HG03460 (cell line): ENCODE measurements at regions not wholly inside any gene's neighbourhood (a gene's known extent, or its start where the extent isn't known, plus 50 kb on each side); places are given as distances from the start of the nearest gene placed in this dataset.
A peak's percentile ranks its signal among the peaks of the same experiment; 100 is the strongest.
"Not testable (repeated sequence)": the region's sequence is repeated elsewhere in the genome, so short reads cannot be mapped to it uniquely, and the experiment has no call there.

Experiments used
- ATAC-seq: cut with Tn5 transposase; IDR thresholded peaks from one replicate; pipeline ENCODE4 v1.9.1; 2021; ENCODE audit not compliant: unreplicated experiment

DNA sequence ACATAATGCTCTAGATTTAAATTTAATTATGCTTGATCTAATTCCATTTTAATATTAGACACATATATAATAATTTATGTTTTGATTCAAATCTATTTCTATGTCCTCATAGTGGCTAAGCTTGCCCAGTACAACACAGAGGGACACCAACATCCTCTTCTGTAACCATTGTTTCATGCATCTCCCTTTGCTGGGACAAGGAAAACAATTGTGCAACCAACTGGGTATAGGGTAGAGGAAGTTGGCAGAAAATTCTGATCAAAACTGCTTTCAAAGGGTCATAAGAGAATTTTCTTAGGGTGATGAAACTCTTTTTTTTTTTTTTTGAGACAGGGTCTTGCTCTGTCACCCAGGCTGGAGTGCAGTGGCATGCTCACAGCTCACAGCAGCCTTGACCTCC lies 121.4 kb upstream of the SGO1 start:
- no peak for ATAC-seq

DNA sequence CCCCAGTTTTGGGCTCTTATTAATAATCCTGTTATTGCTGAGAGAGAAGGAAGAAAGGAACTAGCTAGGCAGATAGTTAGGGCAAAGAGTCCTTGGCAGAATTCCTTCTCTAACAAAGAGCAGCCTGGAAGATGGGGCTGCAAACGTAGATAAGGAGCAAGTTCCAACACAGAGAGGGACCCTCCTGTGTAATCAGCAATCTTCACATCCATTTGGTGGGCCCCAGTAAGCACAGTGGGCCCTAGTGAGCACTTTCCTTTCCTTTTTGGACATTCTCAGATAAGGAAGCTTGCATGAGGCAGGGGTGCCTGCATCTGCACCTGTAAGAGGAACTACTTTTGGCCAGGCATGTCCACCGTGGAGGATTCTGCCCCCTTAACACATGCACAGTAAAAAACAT lies 119.6 kb upstream of the SGO1 start:
- ATAC-seq = no peak

DNA sequence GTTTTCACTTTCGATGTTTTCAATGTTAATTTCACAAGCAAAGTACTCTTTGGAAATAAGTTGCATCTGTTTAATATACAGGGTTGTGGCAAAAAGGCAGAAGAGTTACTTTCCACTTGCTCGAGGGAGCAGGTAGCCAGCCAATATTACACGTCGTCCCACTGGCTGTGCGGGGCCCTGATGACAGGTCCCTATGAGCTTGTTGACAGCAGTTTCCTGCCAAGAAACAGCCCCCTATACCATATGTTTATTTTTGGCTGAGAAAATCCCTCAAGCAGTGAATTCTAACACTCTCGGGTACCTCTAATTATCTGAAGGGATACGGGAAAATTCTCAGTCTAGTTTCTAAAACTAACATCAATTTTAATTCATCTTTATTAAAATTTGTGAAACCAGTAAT lies 116.8 kb upstream of the SGO1 start:
- ATAC-seq = no peak

DNA sequence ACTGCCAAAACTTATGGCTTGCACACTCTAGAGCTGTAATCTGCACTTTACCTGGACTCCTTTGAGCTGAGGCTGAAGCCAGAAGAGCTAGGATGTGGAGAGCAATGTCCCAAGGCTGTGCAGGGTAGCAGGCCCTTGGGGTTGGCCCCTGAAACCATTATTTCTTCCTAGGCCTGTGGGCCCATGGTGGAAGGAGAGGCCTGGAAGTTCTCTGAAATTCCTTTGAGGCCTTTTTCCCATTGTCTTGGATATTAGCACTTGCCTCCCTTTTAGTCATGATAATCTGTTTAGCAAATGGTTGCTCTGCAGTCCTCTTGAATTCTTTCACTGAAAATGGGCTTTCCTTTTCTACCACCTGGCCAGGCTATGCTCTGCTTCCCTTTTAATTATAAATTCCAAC lies 102.0 kb upstream of the SGO1 start:
- no peak for ATAC-seq

DNA sequence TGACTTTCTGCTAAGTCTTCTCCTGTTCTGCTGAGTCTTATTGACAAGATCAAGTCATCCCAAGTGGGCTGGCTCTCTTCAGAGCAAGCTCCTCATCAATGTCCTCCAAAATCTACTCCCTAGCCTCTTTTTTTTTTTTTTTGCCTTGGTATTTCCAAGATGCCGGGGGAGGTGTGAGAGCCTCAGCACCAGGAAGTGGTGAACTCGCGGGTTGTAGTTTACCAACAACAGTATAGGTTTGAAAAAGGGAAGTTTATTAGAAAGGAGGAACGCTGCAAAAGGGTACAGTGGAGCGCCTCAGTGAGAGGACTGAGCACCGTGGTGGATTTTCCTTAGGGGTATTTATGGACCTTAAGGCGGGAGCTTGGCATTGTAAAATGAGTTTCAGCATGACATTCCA lies 94.3 kb upstream of the SGO1 start:
- no peak for ATAC-seq

DNA sequence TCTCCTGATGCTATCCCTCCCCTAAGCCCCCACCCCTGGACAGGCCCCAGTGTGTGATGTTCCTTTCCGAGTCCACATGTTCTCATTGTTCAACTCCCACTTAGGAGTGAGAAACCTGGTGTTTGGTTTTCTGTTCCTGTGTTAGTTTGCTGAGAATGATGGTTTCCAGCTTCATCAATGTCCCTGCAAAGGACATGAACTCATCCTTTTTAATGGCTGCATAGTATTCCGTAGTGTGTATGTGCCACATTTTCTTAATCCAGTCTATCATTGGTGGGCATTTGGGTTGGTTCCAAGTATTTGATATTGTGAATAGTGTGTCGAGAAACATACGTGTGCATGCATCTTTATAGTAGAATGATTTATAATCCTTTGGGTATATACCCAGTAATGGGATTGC lies 80.0 kb upstream of the SGO1 start:
- not testable (repeated sequence) for ATAC-seq

DNA sequence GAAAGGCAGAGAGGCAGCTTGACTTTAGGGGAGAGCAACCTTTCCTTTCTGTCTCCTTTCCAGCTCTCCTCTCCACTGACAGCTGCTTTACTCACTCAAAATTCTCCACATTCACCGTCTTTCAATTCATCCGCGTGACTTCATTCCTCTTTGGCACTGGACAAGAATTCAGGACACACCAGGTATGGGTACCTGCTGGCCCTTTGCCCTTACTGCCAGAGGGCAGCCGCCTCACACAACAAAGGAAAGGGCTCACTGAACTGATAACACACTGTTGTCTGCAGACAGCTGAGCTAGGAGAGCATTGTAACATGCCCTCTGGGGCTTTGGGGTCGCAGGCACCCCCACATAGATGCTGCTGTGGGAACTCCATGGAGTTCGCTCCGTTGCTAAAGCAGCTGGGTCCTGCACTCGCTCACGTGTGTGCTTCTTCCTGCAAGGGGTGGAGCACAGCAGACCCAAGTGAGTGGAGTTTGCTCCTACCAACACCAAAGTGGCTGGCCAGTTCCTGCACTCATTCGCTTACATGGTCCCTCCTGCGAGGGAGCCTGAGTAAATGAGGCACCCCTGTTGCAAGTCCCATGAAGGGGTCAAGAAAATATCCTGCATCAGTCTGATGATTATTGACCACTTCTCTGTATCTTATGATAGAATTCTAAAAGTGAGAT lies 79.0 kb upstream of the SGO1 start:
- no peak for ATAC-seq

DNA sequence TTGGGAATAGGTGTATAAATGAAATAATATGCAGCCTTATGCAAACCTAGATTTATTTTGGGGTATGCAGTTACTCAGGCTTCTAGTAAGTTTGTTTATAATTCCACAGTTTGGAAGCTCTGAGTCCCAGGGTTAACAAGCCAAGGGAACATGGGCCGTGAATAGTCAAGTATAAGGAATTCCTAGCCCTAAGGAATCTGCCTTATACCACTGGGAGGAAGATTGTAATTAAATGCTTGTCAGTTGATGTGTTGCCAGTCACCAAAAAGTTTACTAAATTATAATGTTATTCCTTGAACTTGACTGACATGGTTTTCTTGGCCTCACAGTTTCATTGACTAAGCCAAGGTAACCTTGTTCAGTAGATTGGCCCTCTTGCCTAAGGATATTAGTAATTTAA lies 72.4 kb upstream of the SGO1 start:
- no peak for ATAC-seq

DNA sequence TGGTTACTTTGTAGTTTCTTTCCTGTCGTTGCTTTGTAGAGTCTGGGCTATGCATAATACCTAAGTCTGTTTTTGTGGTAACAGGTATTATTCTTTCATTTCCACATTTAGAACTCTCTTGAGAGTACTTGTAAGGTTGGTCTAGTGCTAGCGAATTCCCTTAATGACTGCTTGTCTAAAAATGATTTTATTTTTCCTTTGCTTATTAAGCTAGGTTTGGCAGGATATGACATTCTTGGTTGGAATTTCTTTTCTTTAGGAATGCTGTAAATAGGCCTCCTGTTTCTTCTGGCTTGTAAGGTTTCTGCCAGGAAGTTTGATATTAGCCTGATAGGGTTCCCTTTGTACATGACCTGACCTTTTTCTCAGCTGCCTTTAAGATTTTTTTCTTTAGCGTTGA lies 70.1 kb upstream of the SGO1 start:
- ATAC-seq = peak; percentile 59

DNA sequence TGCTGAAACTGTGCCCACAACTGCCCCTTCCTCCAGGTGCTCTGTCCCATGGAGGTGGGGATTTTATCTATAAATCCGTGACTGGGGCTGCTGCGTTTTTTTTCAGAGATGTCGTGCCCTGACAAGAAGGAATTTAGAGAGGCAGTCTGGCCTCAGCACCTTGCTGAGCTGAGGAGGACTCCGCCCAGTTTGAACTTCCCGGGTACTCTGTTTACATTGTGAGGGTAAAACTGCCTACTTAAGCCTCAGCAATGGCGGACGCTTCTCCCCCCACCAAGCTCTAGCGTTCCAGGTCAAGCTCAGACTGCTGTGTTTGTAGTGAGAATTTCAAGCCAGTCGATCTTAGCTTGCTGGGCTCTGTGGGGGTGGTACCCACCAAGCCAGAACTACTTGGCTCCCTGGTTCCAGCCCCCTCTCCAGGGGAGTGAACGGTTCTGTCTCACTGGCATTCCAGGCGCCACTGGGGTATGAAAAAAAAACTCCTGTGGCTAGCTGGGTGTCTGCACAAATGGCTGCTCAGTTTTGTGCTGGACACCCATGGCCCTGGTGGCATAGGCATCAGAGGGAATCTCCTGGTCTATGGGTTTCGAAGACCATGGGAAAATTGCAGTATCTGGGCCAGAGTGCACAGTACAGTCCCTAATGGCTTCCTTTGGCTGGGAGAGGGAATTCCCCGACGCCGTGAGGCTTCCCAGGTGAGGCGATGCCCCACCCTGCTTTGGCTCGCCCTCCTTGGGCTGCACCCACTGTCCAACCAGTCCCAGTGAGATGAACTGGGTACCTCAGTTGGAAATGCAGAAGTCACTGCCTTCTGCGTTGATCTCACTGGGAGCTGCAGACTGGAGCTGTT lies 68.5 kb upstream of the SGO1 start:
- no peak for ATAC-seq

DNA sequence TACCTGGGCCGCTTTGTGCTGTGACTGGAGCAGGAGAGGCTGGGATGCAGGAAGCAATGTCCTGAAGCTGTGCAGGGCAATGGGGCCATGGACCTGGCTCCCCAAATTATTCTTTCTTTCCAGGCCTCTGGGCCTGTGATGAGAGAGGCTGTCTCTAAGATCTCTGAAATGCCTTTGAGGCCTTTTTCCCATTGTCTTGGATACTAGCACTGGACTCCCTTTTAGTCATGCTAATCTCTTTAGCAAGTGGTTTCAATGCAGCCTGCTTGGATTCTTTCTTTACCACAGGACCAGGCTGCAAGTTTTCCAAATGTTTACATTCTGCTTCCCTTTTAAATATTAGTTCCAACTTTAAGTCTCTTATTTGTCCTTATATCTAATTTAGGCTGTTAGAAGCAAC lies 64.8 kb upstream of the SGO1 start:
- ATAC-seq = no peak

DNA sequence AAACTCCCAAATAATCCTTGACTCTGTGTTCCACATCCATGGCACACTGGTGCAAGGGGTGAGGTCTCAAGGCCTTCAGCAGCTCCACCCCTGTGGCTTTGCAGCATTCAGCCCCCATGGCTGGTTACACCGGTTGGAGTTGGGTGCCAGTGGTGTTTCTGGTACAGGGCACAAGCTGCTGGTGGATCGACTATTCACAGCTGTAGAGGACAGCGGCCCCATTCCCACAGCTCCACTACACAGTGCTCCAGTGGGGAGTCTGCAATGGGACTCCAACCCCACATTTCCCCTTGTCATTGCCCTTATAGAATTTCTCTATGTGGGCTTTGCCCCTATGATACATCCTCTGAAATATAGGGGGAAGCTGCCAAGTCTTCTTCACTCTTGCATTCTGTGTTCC lies 64.3 kb upstream of the SGO1 start:
- ATAC-seq = no peak

DNA sequence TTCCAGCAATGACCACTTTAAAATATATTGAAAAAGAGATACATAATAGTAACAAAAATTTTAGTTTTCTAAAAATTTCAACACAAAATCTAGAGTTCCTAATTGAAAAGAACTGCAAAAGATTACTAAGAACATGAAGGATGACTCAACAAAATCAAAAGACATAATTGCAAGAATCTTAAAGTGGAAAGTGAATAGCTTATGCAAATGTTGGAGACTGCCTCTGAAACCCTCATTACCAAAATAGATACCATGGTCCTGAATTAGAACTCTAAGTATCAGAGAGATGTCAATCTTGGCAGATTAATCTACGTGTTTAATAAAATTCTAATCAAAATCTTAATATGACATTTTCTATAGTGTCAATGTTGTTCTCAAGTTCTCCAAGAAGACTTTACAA lies 60.7 kb upstream of the SGO1 start:
- ATAC-seq = peak; percentile 72

DNA sequence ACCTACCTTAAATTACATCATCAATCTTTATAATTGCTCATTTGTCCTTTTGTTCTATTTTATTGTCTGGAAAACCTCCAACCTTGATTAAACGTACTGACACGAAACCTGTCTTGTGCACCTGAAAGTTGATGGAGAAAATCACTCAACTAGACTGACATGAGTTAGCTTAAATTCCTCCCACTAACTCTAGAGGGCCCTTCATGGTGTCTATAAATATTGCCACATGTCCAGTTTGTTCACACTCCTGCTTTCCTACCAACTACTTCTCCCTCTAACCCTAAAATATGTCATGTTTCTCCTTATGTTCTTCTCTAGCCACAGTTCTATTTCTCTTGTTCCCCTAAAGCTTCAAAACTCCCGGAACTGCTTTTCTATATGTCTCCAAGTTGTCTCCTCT lies 59.8 kb upstream of the SGO1 start:
- no peak for ATAC-seq

DNA sequence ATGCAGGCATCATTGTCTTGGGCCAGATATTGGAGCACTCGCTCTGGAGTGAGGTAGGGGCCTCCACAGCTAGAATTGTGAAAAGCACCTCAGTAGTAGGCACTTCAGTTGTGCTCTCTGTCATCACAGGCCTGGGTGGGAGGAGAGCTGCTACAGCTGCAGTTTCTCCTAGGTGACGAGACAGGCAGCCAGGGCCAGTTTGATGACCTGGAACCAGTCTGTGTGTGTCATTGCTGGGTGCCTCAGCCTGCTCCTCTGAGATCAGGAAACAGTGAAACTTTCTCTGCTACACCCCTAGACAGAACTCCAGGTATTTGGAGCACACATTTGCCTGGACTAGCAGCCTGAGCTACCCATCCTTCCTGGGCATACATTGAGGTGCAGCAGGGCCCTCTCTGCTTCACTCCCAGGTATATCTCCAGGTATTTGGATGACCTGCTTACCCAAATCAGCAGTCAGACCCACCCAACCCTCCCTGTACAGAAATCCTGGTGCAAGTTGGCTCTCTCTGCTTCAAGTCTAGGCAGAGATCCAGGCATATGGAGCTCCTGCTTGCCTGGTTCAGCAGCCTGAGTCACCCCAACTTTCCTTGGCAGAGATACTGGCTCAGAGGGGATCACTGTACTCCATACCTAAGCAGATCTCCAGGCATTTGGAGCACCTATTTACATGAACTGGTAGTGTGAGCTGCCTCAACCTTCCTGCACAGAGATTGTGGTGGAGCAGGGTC lies 54.3 kb upstream of the SGO1 start:
- ATAC-seq = no peak

DNA sequence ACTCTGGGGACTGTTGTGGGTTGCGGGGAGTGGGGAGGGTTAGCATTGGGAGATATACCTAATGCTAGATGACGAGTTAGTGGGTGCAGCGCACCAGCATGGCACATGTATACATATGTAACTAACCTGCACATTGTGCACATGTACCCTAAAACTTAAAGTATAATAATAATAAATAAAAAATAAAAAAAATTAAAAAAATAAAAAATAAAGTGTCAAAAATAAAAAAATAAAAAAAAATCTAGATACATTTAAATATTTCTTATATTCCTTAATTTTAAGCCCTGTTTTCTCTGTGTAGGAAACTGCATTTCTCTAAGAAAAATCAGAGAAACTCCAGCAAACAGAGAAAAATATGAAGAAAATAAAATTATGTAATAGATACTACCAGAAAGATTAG lies 52.2 kb upstream of the SGO1 start:
- not testable (repeated sequence) for ATAC-seq

DNA sequence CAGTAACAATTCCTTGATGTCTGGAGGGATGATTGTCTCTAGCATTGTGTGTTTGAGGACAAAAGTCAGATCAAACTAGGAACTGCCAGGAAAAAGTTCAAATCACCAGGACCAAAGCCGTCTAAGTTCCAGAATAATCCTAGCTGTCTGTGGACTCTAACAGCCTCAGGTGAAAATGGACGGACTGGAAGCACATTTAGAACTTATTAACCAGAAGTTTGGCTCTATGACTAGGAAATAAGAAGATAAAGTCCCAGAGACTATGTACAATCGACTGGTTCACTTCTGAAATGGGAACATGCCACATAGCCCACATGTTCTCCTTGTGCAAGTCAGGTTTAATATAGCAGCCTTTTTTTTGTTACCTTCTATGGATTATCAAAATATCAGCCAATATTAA lies 50.6 kb upstream of the SGO1 start:
- ATAC-seq = no peak
